Panc1 (cell line): ENCODE measurements at regions not wholly inside any gene's neighbourhood (a gene's known extent, or its start where the extent isn't known, plus 50 kb on each side); places are given as distances from the start of the nearest gene placed in this dataset.

Source experiments
- POLR2AphosphoS5 ChIP-seq: IDR thresholded peaks from 2 replicates; pipeline ENCODE4 v1.6.1; 2012; ENCODE audit warnings: mild to moderate bottlenecking, low read depth, low read length, moderate library complexity
- REST ChIP-seq, 2 experiments: IDR thresholded peaks; 2 replicates each; pipeline ENCODE4 v1.6.1; 2011 to 2012; ENCODE audit warnings: low read depth in 2 of 2, control low read depth in 1 of 2, low read length in 1 of 2, mild to moderate bottlenecking in 1 of 2, moderate library complexity in 1 of 2; ENCODE audit not compliant: insufficient read depth in 1 of 2
- SIN3A ChIP-seq: IDR thresholded peaks from 2 replicates; pipeline ENCODE4 v1.6.1; 2012; ENCODE audit warnings: low read depth, mild to moderate bottlenecking, low read length, moderate library complexity, borderline replicate concordance; ENCODE audit not compliant: insufficient read depth
- TCF7L2 ChIP-seq: IDR thresholded peaks from 2 replicates; pipeline ENCODE4 v1.6.1; 2011; ENCODE audit warnings: mild to moderate bottlenecking, low read depth, low read length, inconsistent platforms
- TF ChIP-seq, protein P1 (sequence below): fragments of 450-650 bp; IDR thresholded peaks from 2 replicates; pipeline ENCODE4 v1.5.1; 2017; ENCODE audit warnings: mild to moderate bottlenecking

DNA sequence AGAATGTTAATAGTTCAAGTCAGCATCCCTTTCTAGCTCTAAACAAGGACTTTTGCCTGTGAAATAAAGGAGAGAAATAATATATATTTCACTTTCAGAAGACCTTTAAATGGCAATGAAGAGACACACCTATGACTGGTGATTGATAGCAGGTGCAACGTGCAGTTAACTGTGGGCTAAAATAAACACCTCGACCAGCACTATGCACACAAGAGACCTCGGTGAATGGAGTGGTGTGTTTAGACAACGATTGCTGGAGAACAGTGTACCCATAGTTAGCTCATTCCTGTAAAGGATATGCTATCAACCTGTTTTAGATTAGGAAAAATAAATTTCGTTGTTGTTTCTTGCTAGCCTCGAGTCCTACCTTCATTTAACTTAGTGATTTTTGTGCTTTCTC lies 143.4 kb downstream of the NR4A2 start:
- TF ChIP-seq, protein P1, sequence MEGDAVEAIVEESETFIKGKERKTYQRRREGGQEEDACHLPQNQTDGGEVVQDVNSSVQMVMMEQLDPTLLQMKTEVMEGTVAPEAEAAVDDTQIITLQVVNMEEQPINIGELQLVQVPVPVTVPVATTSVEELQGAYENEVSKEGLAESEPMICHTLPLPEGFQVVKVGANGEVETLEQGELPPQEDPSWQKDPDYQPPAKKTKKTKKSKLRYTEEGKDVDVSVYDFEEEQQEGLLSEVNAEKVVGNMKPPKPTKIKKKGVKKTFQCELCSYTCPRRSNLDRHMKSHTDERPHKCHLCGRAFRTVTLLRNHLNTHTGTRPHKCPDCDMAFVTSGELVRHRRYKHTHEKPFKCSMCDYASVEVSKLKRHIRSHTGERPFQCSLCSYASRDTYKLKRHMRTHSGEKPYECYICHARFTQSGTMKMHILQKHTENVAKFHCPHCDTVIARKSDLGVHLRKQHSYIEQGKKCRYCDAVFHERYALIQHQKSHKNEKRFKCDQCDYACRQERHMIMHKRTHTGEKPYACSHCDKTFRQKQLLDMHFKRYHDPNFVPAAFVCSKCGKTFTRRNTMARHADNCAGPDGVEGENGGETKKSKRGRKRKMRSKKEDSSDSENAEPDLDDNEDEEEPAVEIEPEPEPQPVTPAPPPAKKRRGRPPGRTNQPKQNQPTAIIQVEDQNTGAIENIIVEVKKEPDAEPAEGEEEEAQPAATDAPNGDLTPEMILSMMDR: no peak
- TF ChIP-seq TCF7L2 (no peak), POLR2AphosphoS5 (no peak), REST (IDR thresholded peaks at IDR 0.05; ENCODE audit: insufficient read depth in 1 of 2, low read depth in 2 of 2, low read length in 1 of 2) (no peak), SIN3A (no peak)
